Common myeloid progenitor, CD34-positive (primary cell): ENCODE measurements at regions not wholly inside any gene's neighbourhood (a gene's known extent, or its start where the extent isn't known, plus 50 kb on each side); places are given as distances from the start of the nearest gene placed in this dataset.

Experiments
- CTCF ChIA-PET: fragments of 350-600 bp; sonication (Branson Sonifier 250); formaldehyde crosslinking; loops from one replicate; lab custom pipeline; 2021; ENCODE audit warnings: antibody characterized with exemption; lab: Charles Lee
- POLR2A ChIA-PET: fragments of 350-600 bp; sonication (Branson Sonifier 250); formaldehyde crosslinking; loops from one replicate; lab custom pipeline; 2021; ENCODE audit warnings: antibody characterized with exemption; lab: Charles Lee
- DNase-seq, 3 donors: peaks; one replicate each; pipeline versions ENCODE4 v3.0.0 to v3.0.0-alpha.2; 2013
- H3K27ac ChIP-seq, 2 experiments: 1 replicate in 1 of 2; 2 replicates in 1 of 2; pipeline ENCODE4 v1.7.0; 2013; ENCODE audit warnings: inconsistent platforms in 2 of 2, low read length in 2 of 2, mild to moderate bottlenecking in 2 of 2, low read depth in 1 of 2, moderate library complexity in 1 of 2; ENCODE audit not compliant: severe bottlenecking in 2 of 2, insufficient read depth in 1 of 2, poor library complexity in 1 of 2
- H3K27me3 ChIP-seq, 5 experiments: replicated peaks in 2 of 5; 1 replicate in 3 of 5; 2 replicates in 2 of 5; pipeline versions ENCODE4 v1.6.1 to v1.7.0; 2013; ENCODE audit warnings: low read length in 4 of 5, mild to moderate bottlenecking in 2 of 5, moderate library complexity in 2 of 5, inconsistent platforms in 1 of 5; ENCODE audit not compliant: insufficient read depth in 5 of 5, control insufficient read depth in 4 of 5
- H3K36me3 ChIP-seq, 4 experiments: 1 replicate in 2 of 4; 2 replicates in 2 of 4; pipeline versions ENCODE4 v1.6.1 to v1.7.0; 2013; ENCODE audit warnings: low read length in 3 of 4, control low read depth in 1 of 4, mild to moderate bottlenecking in 1 of 4; ENCODE audit not compliant: control insufficient read depth in 4 of 4, insufficient read depth in 4 of 4
- H3K4me1 ChIP-seq, 4 experiments: 1 replicate in 3 of 4; 2 replicates in 1 of 4; pipeline versions ENCODE4 v1.6.1 to v1.7.1; 2013; ENCODE audit warnings: low read length in 3 of 4, mild to moderate bottlenecking in 3 of 4, control low read depth in 1 of 4, inconsistent platforms in 1 of 4, moderate library complexity in 1 of 4; ENCODE audit not compliant: control insufficient read depth in 4 of 4, insufficient read depth in 4 of 4; ENCODE audit errors: control extremely low read depth in 1 of 4
- H3K4me3 ChIP-seq, 7 experiments: 1 replicate in 4 of 7; 2 replicates in 3 of 7; pipeline versions ENCODE4 v1.5.1 to v1.7.0; 2013; ENCODE audit warnings: mild to moderate bottlenecking in 7 of 7, low read length in 6 of 7, moderate library complexity in 6 of 7, inconsistent platforms in 2 of 7, low read depth in 2 of 7, control low read depth in 1 of 7; ENCODE audit not compliant: insufficient read depth in 4 of 7, control insufficient read depth in 1 of 7; ENCODE audit errors: extremely low read depth in 1 of 7
- H3K9me3 ChIP-seq, 5 experiments: 1 replicate in 4 of 5; 2 replicates in 1 of 5; pipeline versions ENCODE4 v1.6.1 to v1.7.1; 2013; ENCODE audit warnings: low read length in 4 of 5, mild to moderate bottlenecking in 2 of 5, inconsistent platforms in 1 of 5, low read depth in 1 of 5, moderate library complexity in 1 of 5; ENCODE audit not compliant: control insufficient read depth in 4 of 5, insufficient read depth in 2 of 5; ENCODE audit errors: control extremely low read depth in 1 of 5
- WGBS: methylation state at CpG from one replicate; pipeline ENCODE4 v1.1.5; 2013; ENCODE audit not compliant: insufficient coverage; 5-methylcytosine and 5-hydroxymethylcytosine counted together

DNA sequence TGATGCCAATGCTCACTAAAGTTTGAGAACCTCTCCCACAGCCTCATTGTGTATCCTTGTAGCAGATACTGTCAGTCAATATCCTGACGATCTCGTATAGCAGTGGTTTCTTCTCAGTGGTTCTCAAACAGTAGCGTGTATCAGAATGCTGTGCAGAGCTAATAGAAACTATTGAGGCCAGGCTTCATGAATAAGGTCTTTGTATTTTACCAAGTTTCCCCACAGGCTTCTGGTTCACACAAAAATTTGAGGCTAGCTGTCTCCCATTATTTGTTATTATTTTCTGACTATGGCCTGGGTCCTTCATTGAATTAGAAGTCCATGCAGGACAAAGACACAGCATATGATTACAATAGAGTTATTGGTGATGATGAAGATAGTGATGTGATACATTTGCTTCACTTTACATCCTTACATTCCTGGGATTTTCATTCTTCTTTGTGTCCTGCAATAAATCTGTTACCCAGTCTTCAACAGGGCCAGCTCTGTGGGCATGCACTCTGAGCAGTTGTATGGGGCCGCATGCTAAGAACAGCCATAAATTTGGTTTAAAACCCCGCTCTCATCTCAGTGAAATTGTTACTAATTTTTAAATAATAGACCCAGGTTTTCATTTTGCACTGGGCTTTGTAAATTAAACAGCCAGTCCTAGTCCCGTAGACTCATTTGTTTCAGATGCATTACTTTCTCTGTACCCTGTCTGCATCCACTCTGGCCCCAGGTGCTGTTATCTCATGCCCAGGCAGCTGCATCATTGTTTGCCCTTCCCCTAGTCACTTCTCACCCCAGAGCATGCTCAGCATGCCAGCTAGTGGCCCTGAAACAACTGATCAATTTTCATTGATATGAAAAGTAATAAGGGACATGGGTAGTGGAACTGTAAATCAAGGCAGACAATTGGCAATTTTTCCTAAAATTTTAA is 199.9 kb upstream of the PIK3R1 start:
- WGBS = 84% methylated on average over 6 of the region's 6 CpGs
- CTCF ChIA-PET = no interaction called here
- Histone ChIP-seq H3K27me3 (no peaks in the 10 kb centered on the region), H3K9me3 (peaks cover 0 to 1% (median 0%) of the 10 kb centered on the region in 5 experiments), H3K4me1 (peaks cover 0 to 6% (median 4%) of the 10 kb centered on the region in 4 experiments), H3K4me3 (no peak overlapping the region), H3K36me3 (no peaks in the 10 kb centered on the region), H3K27ac (no peak overlapping the region)
- POLR2A ChIA-PET = no interaction called here
- DNase-seq = no peak

DNA sequence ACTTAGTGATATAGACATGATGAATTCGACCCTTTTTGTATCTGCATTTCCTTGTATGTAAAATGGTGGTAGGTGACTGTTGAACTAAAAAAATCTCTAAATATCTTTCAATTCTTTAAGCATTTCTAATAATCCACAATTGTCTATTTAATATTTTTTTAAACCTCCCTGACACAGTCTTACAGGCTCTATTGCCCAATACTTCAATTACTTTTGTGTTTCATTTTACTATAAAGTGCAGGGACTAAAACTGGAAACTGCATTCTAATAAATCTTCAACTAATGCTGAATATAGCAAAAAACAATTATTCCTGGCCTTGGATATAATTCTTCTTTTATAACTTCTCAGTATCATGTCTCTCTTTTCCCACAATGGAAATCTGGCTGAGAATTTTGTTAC is 202.7 kb upstream of the PIK3R1 start:
- no peak for DNase-seq
- peaks cover 0 to 10% (median 5%) of the 10 kb centered on the region in 4 experiments for H3K4me1 ChIP-seq
- H3K27ac ChIP-seq = no peak overlapping the region
- H3K9me3 ChIP-seq = no peaks in the 10 kb centered on the region
- CTCF ChIA-PET = no interaction called here
- no CpG with 5 or more reads among the region's 1 CpG for WGBS
- POLR2A ChIA-PET = no interaction called here
- H3K4me3 ChIP-seq = no peak overlapping the region
- H3K27me3 ChIP-seq = no peaks in the 10 kb centered on the region
- H3K36me3 ChIP-seq = no peaks in the 10 kb centered on the region

DNA sequence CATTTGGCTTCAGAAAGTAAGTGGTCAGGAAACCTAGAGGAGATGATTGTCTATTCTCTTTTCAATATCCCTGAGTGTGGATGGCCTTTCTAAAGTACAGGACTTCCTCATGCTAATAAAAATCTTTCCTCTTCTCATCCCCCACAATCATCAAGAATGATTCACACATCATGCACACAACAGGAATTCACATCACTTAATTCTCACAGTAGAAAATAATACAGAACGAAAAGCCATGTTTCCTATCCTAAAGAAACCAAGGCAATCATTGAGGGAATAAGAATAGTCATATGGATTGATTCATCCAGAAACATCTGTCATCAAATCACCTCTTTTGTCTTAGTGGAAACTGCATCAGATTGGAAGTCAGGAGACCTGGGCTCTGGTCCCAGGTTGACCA is 203.1 kb upstream of the PIK3R1 start:
- Histone ChIP-seq H3K4me3 (no peak overlapping the region), H3K27ac (no peak overlapping the region), H3K36me3 (no peaks in the 10 kb centered on the region), H3K4me1 (peaks cover 1 to 10% (median 5%) of the 10 kb centered on the region in 4 experiments), H3K27me3 (no peaks in the 10 kb centered on the region), H3K9me3 (no peaks in the 10 kb centered on the region)
- DNase-seq = no peak
- no CpG with 5 or more reads among the region's 1 CpG for WGBS
- ChIA-PET CTCF (no interaction called here), POLR2A (no interaction called here)

DNA sequence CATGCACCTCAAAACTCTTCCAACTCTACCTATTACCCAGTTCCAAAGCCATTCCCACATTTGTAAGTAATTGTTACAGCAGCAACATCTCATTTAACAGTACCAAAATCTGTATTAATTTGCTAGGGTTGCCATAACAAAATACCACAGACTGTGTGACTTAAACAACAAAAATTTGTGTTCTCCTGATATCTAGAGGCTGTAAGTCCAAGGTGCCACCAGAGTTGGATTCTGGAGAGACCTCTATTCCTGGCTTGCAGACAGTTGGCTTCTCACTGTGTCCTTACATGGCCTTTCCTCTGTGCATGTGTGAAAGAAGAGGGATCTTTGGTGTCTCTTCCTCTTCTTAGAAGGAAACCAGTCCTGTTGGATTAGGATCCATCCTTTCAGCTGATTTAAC is 203.8 kb upstream of the PIK3R1 start:
- ChIA-PET CTCF (no interaction called here), POLR2A (no interaction called here)
- H3K4me1 ChIP-seq = peaks cover 2 to 10% (median 5%) of the 10 kb centered on the region in 4 experiments
- no peak for DNase-seq
- no peaks in the 10 kb centered on the region for H3K9me3 ChIP-seq
- H3K36me3 ChIP-seq = no peaks in the 10 kb centered on the region
- no peaks in the 10 kb centered on the region for H3K27me3 ChIP-seq
- no peak overlapping the region for H3K27ac ChIP-seq
- H3K4me3 ChIP-seq = no peak overlapping the region

DNA sequence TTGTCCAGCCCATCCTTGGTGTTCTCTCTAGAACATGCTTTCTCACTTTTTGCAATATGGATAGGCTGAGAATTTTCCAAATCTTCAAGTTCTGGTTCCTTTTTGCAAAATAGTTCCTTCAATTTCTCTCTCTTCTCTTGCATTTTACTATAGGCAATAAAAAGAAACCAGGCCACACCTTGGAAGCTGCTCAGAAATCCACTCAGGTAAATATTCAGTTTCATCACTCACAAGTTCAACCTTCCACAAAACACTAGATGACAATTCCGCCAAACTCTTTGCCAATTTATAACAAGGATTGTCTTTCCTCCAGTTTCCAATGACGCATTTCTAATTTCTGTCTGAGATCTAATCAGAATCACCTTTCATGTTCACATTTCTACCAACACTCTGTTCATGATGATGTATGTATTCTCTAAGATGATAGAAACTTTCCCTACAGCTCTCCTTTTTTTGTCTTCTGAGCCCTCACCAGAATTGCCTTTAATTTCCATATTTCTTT is 204.2 kb upstream of the PIK3R1 start:
- ChIA-PET POLR2A (no interaction called here), CTCF (no interaction called here)
- Histone ChIP-seq H3K36me3 (no peaks in the 10 kb centered on the region), H3K4me1 (peaks cover 2 to 10% (median 5%) of the 10 kb centered on the region in 4 experiments), H3K9me3 (no peaks in the 10 kb centered on the region), H3K27ac (no peak overlapping the region), H3K27me3 (no peaks in the 10 kb centered on the region), H3K4me3 (no peak overlapping the region)
- DNase-seq = no peak
- WGBS = 100% methylated on average over 1 of the region's 2 CpGs

GRCh38 chr5:68010740-68011139 is 204.8 kb upstream of the PIK3R1 start:
- POLR2A ChIA-PET = no interaction called here
- H3K27ac ChIP-seq = no peak overlapping the region
- no peaks in the 10 kb centered on the region for H3K36me3 ChIP-seq
- no peaks in the 10 kb centered on the region for H3K9me3 ChIP-seq
- no peaks in the 10 kb centered on the region for H3K27me3 ChIP-seq
- WGBS = 100% methylated on average over 2 of the region's 2 CpGs
- CTCF ChIA-PET = no interaction called here
- H3K4me3 ChIP-seq = no peak overlapping the region
- peaks cover 2 to 10% (median 5%) of the 10 kb centered on the region in 4 experiments for H3K4me1 ChIP-seq
- peak in 2 of 3 donors; percentile 61 to 75 for DNase-seq

GRCh38 chr5:68007451-68007850 is 208.1 kb upstream of the PIK3R1 start:
- H3K27ac ChIP-seq = no peak overlapping the region
- ChIA-PET CTCF (interaction anchor here (0.6 kb wide), 1 partner anchor 484 kb away, joined by 4 read pairs; no protein-coding TSS in a partner anchor), POLR2A (interaction anchor here (0.6 kb wide), 1 partner anchor 504 kb away, joined by 6 read pairs; no protein-coding TSS in a partner anchor)
- peaks cover 2 to 10% (median 5%) of the 10 kb centered on the region in 4 experiments for H3K4me1 ChIP-seq
- H3K36me3 ChIP-seq = no peaks in the 10 kb centered on the region
- H3K4me3 ChIP-seq = no peak overlapping the region
- no peaks in the 10 kb centered on the region for H3K27me3 ChIP-seq
- peak in 2 of 3 donors; percentile 83 to 88 for DNase-seq
- WGBS = 53% methylated on average over 2 of the region's 3 CpGs
- no peaks in the 10 kb centered on the region for H3K9me3 ChIP-seq
